ENCODE measurements at regions not wholly inside any gene's neighbourhood (a gene's known extent, or its start where the extent isn't known, plus 50 kb on each side); places are given as distances from the start of the nearest gene placed in this dataset.
"Not testable (repeated sequence)": the region's sequence is repeated elsewhere in the genome, so short reads cannot be mapped to it uniquely, and the experiment has no call there.

GRCh38 chr1:238336531-238336930 is 445.8 kb upstream of the ZP4 start:
- DNase-seq = no peak

- DNase-seq = no peak
Measured at GRCh38 chr1:238334170-238334569, 443.4 kb upstream of the ZP4 start.

DNA sequence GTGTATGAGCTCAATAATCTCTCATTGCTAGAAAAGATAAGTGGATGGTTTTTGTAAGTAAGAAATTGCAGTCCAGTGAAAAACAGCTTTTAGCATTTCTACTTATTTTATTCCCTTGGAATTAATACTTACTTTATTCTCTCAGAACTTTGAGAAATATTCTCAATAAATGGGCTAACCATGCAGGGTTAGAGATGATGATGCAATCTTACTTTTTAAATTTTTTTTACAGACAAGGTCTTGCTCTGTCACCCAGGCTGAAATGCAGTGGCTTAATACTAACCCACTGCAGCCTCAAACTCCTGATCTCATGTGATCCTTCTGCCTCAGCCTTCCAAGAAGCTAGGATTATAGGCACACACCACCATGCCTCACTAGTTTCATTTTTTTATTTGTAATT is 440.8 kb upstream of the ZP4 start:
- DNase-seq = no peak

- DNase-seq = no peak
Measured at GRCh38 chr1:238329671-238330070, 438.9 kb upstream of the ZP4 start.

DNA sequence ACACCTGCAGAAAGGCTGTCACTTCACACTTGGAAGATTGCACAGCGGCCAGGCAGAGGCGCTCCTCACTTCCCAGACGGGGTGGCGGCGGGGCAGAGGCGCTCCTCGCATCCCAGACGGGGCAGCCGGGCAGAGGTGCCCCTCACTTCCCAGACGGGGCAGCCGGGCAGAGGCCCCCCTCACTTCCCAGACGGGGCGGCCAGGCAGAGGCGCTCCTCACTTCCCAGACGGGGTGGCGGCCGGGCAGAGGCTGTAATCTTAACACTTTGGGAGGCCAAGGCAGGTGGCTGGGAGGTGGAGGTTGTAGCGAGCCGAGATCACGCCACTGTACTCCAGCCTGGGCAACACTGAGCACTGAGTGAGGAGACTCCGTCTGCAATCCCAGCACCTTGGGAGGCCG is 436.3 kb upstream of the ZP4 start:
- not testable (repeated sequence) for DNase-seq

GRCh38 chr1:238326479-238326878 is 435.8 kb upstream of the ZP4 start:
- not testable (repeated sequence) for DNase-seq

- no peak for DNase-seq
Measured at GRCh38 chr1:238324211-238324864, 433.6 kb upstream of the ZP4 start.

GRCh38 chr1:238323490-238323889 is 432.8 kb upstream of the ZP4 start:
- no peak for DNase-seq

DNA sequence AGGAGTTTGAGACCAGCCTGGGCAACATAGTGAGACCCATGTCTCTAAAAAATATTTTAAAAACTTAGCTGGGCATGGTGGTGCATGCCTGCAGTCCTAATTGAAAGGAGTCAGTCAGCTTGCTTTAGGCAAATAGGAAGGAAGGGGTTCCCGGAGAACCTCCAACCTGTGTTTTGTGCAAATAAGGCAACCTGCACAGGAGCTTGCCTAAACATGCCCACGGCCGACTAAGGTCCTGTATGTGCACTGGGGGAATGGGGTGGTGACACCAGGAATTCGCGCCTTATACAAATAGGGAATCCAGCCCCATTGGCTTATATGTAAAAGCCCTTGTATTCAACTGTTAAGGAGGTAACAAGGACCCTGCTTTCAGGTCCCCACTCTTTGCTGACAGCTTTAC is 429.2 kb upstream of the ZP4 start:
- no peak for DNase-seq

DNA sequence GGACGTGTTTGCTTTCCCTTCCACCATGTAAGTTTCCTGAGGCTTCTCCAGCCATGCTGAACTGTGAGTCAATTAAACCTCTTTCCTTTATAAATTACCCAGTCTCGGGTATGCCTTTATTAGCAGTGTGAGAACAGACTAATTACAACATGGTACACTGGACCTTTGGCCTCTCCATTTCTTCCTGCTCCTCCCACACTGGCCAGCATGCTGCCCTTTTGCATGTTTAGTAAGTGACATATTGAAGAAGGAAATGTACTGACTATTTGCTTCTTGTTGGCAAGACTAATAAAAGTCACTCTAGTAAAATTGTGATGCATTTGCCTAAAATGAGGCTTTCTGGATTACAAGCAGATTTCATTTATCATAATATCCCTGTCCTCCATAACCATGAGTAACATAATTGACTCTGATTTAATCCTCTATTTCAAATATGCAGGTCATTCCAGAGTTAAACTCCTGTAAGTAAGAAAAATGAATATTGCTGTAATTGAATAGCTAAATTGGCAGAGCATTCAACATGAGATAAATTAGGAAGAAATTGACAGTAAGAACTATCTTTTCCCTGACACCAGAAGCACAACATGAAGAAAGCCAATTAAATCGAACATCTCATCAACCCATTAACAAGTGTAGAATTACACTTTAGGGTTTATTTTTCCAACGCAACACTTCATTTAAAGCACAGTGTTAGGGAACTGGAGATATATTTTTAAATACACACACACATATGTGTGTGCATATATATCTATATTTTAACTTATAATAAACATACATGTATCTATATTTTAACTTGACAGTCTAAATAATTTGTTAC is 427.8 kb upstream of the ZP4 start:
- no peak for DNase-seq

- DNase-seq = no peak
Measured at GRCh38 chr1:238312969-238313368, 422.2 kb upstream of the ZP4 start.

DNA sequence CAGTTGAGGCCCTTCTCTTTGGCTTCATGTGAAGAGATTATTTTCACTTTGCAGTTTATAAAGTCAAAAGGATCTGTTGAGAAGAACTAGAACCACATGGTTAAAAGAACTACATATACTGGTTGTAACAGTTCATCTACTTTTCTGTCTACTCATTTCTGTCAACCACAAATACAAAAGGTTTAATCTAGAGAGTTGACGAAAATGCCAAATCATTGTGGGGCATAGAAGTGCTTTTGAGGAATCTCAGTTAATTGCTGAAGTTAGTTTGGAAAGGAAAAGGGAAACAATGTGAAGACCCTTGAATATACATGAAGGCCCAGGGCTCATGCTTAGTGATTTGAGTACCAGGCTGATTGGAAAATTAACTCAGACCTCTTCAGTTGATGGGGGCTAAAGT is 415.7 kb upstream of the ZP4 start:
- DNase-seq = no peak

DNA sequence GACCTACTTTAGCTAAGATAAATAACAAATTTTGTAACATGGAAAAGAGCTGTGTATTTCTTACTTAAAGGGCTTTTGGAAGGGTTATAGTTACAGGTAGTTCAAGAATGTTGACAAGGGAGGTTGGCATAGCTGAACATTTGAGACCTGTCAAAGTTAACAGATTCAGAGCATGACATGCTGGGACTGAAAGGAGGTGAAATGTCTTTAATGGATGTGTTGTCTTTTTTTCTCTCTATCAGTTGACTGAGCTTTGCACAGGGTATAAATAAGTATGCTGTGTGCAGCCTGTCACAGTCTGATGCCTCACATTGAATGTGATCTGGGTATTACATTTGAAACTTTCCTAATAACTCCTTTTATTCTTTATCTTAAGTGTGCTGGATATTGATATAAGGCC is 411.9 kb upstream of the ZP4 start:
- no peak for DNase-seq

DNA sequence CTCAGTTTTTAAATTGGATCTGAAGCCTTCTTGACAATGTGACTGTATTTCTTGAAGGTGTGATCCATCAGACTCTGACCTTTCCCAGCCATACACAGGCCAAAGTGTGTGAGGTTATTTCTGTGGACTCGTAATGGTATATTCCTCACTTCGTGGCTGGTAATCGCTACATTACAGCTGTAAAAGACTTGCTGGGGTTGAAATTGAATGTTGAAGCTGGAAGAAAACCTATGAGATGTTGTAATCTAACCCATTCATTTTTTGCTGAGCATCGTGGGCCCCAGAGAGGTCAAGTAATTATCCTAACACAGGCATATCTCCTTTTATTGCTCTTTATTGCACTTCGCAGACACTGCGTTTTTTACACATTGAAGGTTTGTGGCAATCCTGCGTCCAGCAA is 405.6 kb upstream of the ZP4 start:
- DNase-seq = no peak

GRCh38 chr1:238293075-238293474 is 402.4 kb upstream of the ZP4 start:
- DNase-seq = no peak

- DNase-seq = no peak
Measured at GRCh38 chr1:238281418-238281817, 390.7 kb upstream of the ZP4 start.

DNA sequence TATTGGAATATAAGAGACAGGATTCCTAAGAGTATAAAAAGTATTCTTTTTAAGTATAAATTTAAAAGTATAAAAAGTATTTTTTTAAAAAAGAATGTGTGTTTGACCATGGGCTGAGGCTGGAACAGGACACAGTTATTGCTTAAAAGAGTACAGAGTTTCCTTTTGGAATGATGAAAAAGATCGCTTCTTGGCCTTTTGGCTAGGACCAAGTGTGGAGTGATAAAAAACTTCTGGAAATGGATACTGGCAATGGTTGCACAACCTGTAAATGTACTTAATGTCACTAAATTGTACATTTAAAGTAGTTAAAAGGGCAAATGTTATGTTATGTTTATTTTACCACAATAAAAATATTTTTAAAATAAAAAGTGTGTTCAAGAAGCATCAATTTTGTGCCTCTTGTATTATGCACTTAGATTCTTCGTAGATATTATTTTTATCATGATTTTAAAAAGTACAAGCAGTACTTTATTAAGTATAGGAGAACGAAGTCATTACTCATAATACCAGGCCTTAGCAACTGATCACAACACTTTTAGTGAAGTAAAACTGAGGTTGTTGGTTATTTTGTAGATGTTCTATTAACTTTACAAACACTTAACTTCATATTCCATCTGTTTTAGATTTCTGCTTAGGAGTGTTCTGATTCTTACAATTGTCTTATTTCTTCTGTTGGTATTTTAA is 389.1 kb upstream of the ZP4 start:
- no peak for DNase-seq

DNA sequence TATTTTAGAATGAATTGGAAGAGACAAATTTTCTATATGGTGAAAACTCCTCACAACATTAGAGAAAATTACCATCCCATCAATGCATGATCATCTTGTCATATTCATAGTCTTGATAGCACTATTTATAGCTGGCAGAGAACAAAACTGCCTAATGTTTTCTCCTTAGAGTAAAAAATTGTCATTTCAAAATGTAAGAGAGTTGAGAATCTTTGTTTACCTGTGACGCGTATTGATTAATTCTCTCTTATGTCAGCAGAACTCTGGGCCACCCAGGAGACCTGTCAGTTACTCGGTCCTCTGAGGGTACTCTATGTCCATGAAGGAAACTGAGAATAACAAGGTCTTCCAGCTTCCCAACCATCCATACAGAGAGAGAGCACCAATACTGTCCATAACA is 381.4 kb upstream of the ZP4 start:
- no peak for DNase-seq

DNA sequence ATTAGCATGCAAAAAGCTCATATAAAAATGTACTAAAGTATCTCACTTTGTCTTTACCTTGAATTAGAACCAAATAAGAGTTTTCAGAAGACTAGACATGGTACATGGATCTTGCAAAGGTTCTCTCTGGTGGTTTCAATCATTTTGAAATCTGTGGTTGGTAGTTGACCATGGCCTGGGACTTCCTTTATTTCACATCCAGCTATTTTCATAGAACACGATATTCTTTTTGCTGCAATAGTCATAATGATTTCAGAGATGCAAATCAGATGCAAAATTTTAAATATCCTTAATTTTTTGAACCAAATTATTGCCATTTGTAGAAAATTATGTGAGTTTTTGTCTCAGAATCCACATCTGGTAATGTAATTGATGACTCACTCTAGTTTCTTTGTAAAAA is 375.1 kb upstream of the ZP4 start:
- no peak for DNase-seq

DNA sequence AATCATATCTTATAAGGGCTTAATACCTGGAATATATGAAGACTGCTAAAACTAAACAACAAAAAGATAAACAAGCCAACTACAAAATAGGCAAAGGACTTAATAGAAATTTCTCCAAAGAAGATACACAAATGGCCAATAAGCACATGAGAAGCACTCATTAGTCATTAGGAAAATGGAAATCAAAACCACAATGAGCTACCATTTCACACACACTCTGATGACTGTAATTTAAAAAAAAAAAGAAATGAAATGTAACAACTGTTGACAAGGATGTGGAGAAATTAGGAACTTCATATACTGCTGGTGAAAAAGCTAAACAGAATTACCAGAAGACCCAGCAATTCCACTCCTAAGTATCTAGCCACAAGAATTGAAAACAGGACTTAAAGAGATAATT is 374.2 kb upstream of the ZP4 start:
- DNase-seq = no peak

DNA sequence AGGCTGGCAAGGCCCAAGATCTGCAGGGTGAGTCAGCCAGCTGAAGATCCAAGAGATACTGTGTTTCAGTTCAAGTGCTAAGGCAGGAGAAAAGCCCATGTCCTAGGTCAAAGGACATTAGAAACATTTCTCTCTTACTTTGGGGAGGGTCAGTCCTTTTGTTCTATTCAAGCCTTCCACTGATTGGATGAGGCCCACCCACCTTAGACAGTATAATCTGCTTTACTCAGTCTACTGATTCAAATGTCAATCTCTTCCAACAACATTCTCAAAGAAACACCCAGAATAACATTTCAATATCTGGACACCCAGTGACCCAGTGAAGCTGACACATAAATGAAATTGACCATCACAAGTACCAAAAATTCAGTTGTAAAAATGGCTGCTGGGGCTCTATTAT is 367.8 kb upstream of the ZP4 start:
- no peak for DNase-seq

- DNase-seq = no peak
Measured at GRCh38 chr1:238257018-238257621, 366.4 kb upstream of the ZP4 start.

- DNase-seq = no peak
Measured at GRCh38 chr1:238254935-238255334, 364.2 kb upstream of the ZP4 start.
